Smooth muscle cell (in vitro differentiated cells): ENCODE measurements at regions not wholly inside any gene's neighbourhood (a gene's known extent, or its start where the extent isn't known, plus 50 kb on each side); places are given as distances from the start of the nearest gene placed in this dataset.

Experiments
- DNase-seq: peaks from one replicate; lab custom pipeline; 2025; ENCODE audit not compliant: unreplicated experiment; lab: John Stamatoyannopoulos, UW
- H2AFZ ChIP-seq: fragments of 200-600 bp; sonication (generic); 2 replicates; pipeline ENCODE4 v1.6.0; 2016; ENCODE audit warnings: antibody characterized with exemption, low read depth, mild to moderate bottlenecking
- H3F3A ChIP-seq: fragments of 200-600 bp; sonication (generic); 2 replicates; pipeline ENCODE4 v1.6.0; 2017; ENCODE audit warnings: antibody characterized with exemption, low read depth
- H3K27ac ChIP-seq: fragments of 200-600 bp; sonication (generic); 2 replicates; pipeline ENCODE4 v1.5.1; 2016; ENCODE audit warnings: low read depth, mild to moderate bottlenecking
- H3K27me3 ChIP-seq: fragments of 200-600 bp; sonication (generic); 2 replicates; pipeline ENCODE4 v1.6.1; 2016; ENCODE audit warnings: low read depth, mild to moderate bottlenecking
- H3K36me3 ChIP-seq: fragments of 200-600 bp; sonication (generic); 2 replicates; pipeline ENCODE4 v1.5.1; 2016; ENCODE audit warnings: low read depth
- H3K4me1 ChIP-seq: fragments of 200-600 bp; sonication (generic); 2 replicates; pipeline ENCODE4 v1.5.1; 2016; ENCODE audit warnings: low read depth
- H3K4me2 ChIP-seq: fragments of 200-600 bp; sonication (generic); 2 replicates; pipeline ENCODE4 v1.6.0; 2016; ENCODE audit warnings: mild to moderate bottlenecking
- H3K4me3 ChIP-seq: fragments of 200-600 bp; sonication (generic); 2 replicates; pipeline ENCODE4 v1.5.1; 2016; ENCODE audit warnings: mild to moderate bottlenecking
- H3K79me2 ChIP-seq: fragments of 200-600 bp; sonication (generic); 2 replicates; pipeline ENCODE4 v1.6.0; 2016; ENCODE audit warnings: low read depth, mild to moderate bottlenecking
- H3K9ac ChIP-seq: fragments of 200-600 bp; sonication (generic); 2 replicates; pipeline ENCODE4 v1.6.0; 2016; ENCODE audit warnings: low read depth
- H3K9me3 ChIP-seq: fragments of 200-600 bp; sonication (generic); replicated peaks from 2 replicates; pipeline ENCODE4 v1.5.1; 2016; ENCODE audit warnings: low read depth
- H4K20me1 ChIP-seq: fragments of 200-600 bp; sonication (generic); 2 replicates; pipeline ENCODE4 v1.6.0; 2016; ENCODE audit warnings: low read depth
- CTCF ChIP-seq: fragments of 200-600 bp; sonication (generic); IDR thresholded peaks from 2 replicates; pipeline ENCODE4 v1.5.1; 2017; ENCODE audit warnings: borderline replicate concordance, mild to moderate bottlenecking, antibody characterized with exemption; ENCODE audit not compliant: insufficient read depth, poor library complexity, severe bottlenecking
- WGBS: methylation state at CpG from one replicate; pipeline ENCODE4 v1.1.7; 2016; ENCODE audit warnings: low lambda C conversion rate; 5-methylcytosine and 5-hydroxymethylcytosine counted together

- Histone ChIP-seq H3K79me2 (no peaks in the 10 kb centered on the region), H4K20me1 (no peaks in the 10 kb centered on the region), H3K27ac (no peak overlapping the region), H3K4me3 (no peak overlapping the region), H3K4me2 (no peak overlapping the region), H2AFZ (no peak overlapping the region), H3K27me3 (no peaks in the 10 kb centered on the region), H3K36me3 (no peaks in the 10 kb centered on the region), H3K9me3 (no peaks in the 10 kb centered on the region), H3F3A (no peaks in the 10 kb centered on the region), H3K9ac (no peak overlapping the region), H3K4me1 (no peaks in the 10 kb centered on the region)
- 94% methylated on average over 1 of the region's 1 CpG for WGBS
- no peak for TF ChIP-seq CTCF
- DNase-seq: no peak
Measured at GRCh38 chr1:99106274-99106673, 101.6 kb upstream of the PLPPR5 start.

GRCh38 chr1:99107680-99108079, 103.0 kb upstream of the PLPPR5 start:
- no peaks in the 10 kb centered on the region for H3K27me3 ChIP-seq
- H3K9me3 ChIP-seq: no peaks in the 10 kb centered on the region
- no peak overlapping the region for H3K9ac ChIP-seq
- H3F3A ChIP-seq: no peaks in the 10 kb centered on the region
- H3K79me2 ChIP-seq: no peaks in the 10 kb centered on the region
- WGBS: 92% methylated on average over 7 of the region's 7 CpGs
- H4K20me1 ChIP-seq: no peaks in the 10 kb centered on the region
- H3K4me3 ChIP-seq: no peak overlapping the region
- no peak overlapping the region for H2AFZ ChIP-seq
- no peak overlapping the region for H3K4me2 ChIP-seq
- TF ChIP-seq CTCF: no peak
- H3K4me1 ChIP-seq: no peaks in the 10 kb centered on the region
- DNase-seq: no peak
- no peak overlapping the region for H3K27ac ChIP-seq
- H3K36me3 ChIP-seq: no peaks in the 10 kb centered on the region

GRCh38 chr1:99110140-99111041, 105.7 kb upstream of the PLPPR5 start:
- H3K79me2 ChIP-seq: no peaks in the 10 kb centered on the region
- WGBS: 87% methylated on average over 6 of the region's 6 CpGs
- H3K9me3 ChIP-seq: no peaks in the 10 kb centered on the region
- H3K27ac ChIP-seq: no peak overlapping the region
- H3K4me1 ChIP-seq: no peaks in the 10 kb centered on the region
- no peaks in the 10 kb centered on the region for H3K36me3 ChIP-seq
- no peaks in the 10 kb centered on the region for H3K27me3 ChIP-seq
- no peaks in the 10 kb centered on the region for H3F3A ChIP-seq
- no peak for TF ChIP-seq CTCF
- H3K4me3 ChIP-seq: no peak overlapping the region
- no peaks in the 10 kb centered on the region for H4K20me1 ChIP-seq
- H3K4me2 ChIP-seq: no peak overlapping the region
- H2AFZ ChIP-seq: no peak overlapping the region
- no peak overlapping the region for H3K9ac ChIP-seq
- no peak for DNase-seq

GRCh38 chr1:99115231-99115630, 110.6 kb upstream of the PLPPR5 start:
- Histone ChIP-seq H4K20me1 (no peaks in the 10 kb centered on the region), H3K4me3 (no peak overlapping the region), H3K4me1 (no peaks in the 10 kb centered on the region), H3K9ac (no peak overlapping the region), H3F3A (no peaks in the 10 kb centered on the region), H3K27ac (no peak overlapping the region), H3K27me3 (no peaks in the 10 kb centered on the region), H3K36me3 (no peaks in the 10 kb centered on the region), H3K9me3 (no peaks in the 10 kb centered on the region), H2AFZ (no peak overlapping the region), H3K79me2 (no peaks in the 10 kb centered on the region), H3K4me2 (no peak overlapping the region)
- no peak for DNase-seq
- no peak for TF ChIP-seq CTCF
- WGBS: 80% methylated on average over 2 of the region's 2 CpGs
